GM21526 (cell line): ENCODE measurements at regions not wholly inside any gene's neighbourhood (a gene's known extent, or its start where the extent isn't known, plus 50 kb on each side); places are given as distances from the start of the nearest gene placed in this dataset.
A peak's percentile ranks its signal among the peaks of the same experiment; 100 is the strongest.
"Not testable (repeated sequence)": the region's sequence is repeated elsewhere in the genome, so short reads cannot be mapped to it uniquely, and the experiment has no call there.

Experiments used
- ATAC-seq: cut with Tn5 transposase; IDR thresholded peaks from one replicate; pipeline ENCODE4 v1.9.1; 2021; ENCODE audit warnings: moderate library complexity; ENCODE audit not compliant: unreplicated experiment, low FRiP score

DNA sequence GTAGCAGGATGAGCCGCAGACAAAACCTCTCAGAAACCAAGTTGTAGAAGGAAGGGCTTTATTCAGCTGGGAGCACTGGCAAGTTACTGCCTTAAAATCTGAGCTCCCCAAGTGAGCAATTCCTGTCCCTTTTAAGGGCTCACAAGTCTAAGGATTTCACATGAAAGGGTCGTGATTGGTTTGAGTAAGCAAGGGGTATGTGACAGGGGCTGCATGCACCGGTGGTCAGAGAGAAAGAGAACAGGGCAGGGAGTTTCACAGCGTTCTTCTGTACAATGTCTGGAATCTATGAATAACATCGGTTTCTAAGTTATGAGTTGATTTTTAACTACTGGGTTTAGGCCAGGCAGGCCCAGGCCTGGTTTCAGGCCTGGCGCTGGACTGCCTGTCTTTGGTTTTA is 660.3 kb upstream of the ATXN7L3B start:
- not testable (repeated sequence) for ATAC-seq

DNA sequence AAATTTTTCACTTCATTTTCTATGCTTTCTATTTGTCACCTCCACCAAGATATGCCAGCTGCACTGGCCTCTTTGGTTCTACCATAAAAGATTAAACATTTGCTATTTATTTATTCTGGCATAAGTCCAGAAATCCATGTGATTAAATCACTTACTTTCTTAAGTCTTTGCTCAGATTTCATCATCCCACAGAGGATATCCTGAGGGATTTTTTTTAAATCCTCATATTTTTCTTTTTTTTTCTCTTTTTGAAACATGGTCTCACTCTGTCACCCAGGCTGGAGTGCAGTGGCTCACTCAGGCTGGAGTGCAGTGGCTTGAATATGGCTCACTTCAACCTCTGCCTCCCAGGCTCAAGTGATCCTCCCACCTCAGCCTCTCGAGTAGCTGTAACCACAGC is 645.4 kb upstream of the ATXN7L3B start:
- ATAC-seq = no peak

DNA sequence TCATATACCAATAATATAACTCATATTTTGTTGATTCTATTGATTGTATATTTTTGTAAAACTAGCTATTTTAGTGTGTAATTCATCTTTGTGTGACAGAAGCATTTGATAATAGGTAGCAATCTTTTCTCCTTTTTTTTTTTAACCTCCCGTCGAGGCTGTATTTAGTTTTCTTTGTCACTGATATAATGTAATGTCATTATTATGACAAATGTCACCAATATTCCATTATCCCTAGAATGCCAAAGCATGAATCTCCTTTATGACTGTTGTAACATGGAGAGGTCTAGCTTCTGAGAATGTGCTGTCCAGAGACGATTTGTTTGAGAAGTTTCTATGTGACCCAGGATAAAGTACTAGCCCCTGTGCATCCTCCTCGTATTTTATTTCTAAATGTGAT is 639.0 kb upstream of the ATXN7L3B start:
- no peak for ATAC-seq

DNA sequence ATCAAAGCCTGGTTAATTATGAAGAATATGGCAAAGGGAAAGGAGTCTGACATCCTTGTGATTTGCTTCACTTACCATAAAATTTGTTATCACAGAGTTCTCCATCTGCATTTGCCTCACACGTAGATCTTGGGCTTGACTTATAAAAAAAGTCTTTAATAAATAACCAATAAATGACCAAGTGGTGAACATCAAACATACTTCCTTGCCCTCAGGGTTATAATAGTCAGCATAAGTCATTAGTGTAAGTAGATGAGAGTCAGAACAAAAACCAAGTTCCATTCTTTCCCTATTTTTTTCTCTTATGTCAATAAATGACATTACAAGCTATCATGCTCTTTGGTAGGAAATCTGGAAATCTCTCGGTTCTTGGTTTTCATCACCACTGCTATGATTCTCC is 635.4 kb upstream of the ATXN7L3B start:
- ATAC-seq = no peak

DNA sequence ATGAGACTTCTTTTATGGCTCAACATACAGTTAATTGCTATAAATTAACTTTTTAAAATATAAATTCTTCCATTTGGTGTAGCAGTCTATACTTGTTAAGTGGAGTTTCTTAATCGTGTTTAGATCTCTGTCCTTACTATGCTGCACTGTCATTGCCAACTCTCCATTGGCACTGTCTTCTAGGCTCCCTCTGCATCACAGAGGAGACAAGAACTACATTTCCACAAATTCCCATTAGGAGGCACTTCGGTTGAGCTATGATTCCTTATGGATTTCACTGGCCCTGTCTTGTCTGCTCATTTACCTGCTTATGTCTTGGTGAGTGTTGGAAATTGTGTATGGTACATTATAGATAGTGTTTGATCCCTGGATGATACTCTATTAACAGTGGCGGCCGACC is 630.9 kb upstream of the ATXN7L3B start:
- no peak for ATAC-seq

DNA sequence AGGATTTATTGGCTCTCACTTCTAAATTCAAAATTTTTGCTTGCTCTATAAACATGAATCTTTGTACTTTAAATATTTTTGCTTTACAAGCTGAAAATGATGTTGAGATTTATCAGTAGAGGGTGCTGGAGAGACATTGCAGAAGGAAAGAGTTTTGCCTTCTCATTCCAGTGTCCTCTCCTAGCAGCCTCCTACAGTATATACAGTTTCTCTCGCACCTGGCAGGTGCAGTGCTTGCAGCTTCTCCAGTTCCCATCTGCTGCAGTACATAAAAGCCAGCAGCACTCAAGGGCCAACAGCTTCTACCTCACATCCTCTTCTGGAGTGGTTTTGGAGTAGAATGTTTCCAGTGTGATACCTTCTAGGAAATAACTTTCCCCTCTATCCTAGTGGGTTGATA is 601.8 kb upstream of the ATXN7L3B start:
- no peak for ATAC-seq

DNA sequence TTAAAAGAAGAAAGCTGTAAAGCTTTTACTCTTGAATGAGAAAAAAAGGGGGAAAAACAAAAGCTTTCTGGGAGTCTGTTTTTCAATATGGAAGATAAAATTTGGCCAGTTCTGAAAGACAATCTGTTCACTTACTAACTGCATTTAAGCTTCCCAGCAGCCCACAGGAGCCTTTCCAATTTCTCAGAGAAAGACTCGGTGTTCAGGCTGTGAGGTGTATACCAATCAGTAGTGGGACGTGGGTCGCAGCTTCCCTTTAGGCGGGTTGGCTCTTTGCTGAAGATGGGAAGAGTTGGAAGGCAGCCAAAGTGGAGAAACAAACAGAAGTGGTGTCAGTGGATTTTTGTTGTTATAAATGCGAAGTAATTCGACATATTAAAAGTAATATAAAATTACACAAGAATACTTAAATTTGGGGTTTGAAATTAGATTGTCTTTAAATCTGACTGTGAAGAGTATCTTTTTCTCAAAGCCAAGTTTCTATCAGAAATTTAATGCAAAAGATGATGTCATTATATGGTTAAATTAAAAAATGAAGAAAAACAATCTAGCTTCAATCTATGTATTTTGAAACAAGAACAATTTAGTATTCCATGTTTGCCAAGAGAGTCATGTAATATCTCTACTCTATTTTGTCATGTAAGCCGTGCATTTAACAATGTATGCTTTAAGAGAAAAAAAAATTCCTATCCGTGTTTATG is 590.2 kb upstream of the ATXN7L3B start:
- ATAC-seq = no peak

DNA sequence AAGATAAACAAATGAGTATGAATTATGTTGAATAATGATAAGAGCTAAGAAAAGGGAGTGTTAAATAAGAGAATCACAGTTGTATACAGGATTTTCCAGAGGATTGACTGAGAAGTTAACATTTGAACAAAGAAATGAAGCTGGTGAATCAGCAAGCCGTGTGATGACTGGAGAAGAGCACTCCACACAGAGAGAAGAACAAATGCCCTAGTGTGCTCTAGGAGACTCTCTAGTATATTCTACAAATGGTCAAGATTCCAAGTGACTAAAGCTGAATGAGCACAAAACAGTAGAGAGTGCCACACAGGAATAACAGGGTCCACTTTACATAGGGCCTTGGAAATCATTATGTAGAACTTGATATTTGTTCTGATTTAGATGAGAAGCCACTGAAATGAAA is 587.1 kb upstream of the ATXN7L3B start:
- no peak for ATAC-seq

DNA sequence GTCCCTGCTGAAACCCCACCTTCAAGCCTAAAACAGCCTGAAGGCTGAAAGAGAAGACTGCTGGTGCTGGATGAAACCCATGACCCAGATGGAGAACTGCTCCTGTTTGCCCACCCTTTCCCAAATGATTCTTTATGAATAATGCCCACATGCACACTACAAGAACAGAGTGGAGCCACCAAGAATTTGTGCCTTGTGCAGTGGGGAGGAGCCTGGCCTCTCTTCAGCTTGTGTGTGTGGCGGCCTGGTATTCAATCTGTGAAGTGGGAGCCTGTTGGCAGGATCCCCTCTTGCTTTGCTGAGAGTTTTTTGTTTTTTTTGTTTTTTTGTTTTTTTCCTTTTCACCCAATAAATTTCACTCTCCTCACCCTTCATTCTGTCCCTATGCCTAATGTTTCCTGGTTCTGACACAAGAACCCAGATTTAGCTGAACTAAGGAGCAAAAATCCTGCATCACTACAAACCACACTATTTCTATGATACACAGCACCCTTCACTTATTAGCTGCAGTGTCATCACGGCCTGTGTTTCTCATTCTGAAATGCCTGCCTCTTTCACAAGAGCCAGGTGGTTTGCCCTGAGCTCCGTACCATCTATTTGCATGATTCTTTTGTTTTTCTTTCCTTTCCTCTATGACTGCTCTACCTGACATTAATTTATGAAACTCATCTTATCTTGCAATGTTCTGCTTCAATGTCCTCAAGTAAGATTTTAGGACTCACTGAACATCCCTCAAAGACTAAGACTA is 585.5 kb upstream of the ATXN7L3B start:
- no peak for ATAC-seq

DNA sequence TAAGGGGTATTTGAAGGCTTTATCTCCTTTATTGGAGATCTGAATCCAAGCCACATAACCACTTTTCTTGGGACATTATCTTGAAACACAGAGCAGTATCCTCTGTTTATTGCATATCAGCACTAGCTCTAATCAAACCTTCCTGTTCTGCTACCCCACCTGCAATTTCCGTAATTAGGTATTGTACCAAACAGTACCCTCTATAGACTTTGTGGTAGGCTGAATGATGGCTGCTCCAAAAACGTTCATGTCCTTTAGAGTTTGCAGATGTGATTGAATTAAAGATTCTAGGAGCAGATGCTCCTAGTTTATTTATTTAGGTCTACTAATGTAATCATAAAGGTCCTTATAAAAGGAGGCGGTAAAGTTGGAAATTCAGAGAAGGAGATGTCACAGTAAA is 573.0 kb upstream of the ATXN7L3B start:
- no peak for ATAC-seq

DNA sequence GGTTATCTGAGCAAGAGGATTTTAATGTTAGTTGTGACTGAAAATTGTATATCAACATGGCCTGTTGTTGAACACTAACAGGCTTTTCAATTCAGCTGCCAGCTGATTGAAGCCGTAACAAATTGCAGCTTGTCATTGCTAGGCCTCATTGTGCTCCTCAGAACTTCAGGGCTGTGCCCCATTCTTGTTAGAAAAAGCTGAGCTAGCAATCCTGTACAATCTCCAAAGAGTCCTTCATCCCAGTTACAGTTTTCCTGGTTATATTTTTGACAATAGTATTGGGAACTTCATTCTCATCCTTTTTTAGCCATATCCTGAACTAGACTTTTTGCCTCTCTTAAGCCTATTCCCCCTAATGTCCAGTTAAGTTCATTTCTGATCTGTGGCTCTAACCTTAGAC is 564.1 kb upstream of the ATXN7L3B start:
- no peak for ATAC-seq

DNA sequence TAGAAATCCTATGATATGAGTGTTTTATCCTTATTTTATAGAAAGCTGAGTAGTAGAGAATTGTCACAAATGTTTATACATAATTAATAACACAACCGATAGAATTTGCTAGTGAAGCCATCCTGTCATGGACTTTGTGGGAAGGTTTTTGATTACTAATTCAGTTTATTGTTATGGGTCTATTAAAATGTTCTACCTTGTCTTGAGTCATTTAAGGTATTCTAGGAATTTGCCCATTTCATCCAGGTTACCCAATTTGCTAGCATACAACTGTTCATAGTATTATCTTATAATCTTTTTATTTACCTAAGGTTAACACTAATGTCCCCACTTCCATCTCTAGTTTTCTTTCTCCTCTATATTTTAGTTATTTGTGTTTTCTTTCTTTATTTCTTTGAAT is 553.1 kb upstream of the ATXN7L3B start:
- no peak for ATAC-seq

DNA sequence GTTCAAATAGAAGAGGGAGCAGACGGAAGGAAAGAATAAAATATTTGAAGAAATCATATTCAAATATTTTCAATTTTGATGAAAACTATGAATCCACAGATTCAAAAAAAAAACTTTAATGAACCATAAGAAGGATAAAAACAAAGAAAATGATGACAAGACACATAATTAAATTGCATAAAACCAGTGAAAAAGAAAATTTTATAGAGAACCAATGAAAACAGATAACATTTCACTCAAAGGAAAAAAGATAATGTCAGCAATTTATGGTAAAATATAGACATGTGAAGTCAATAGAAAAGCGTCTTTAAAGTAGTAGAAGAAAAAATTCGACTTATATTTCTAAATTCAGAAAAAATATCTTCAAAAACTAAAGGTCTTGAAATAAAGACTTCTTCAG is 546.5 kb upstream of the ATXN7L3B start:
- ATAC-seq = no peak

DNA sequence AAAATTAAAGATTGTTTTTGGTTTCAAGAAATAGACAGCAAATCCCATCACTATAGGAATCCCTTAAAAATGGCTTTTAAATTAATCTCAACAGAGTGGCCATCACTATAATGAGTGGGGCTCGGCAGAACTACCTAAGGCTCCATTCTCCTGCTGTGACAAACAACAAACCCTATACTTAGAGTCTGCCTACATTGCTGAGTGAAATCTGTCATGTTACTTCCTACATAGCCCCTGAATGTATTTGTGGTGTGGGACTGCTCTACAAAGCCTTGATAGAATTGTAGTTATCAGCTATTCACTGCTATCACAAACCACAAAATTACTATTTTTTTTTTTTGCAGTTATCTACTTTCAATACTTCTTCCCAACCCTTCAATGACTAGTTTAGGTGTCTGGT is 538.7 kb upstream of the ATXN7L3B start:
- no peak for ATAC-seq

DNA sequence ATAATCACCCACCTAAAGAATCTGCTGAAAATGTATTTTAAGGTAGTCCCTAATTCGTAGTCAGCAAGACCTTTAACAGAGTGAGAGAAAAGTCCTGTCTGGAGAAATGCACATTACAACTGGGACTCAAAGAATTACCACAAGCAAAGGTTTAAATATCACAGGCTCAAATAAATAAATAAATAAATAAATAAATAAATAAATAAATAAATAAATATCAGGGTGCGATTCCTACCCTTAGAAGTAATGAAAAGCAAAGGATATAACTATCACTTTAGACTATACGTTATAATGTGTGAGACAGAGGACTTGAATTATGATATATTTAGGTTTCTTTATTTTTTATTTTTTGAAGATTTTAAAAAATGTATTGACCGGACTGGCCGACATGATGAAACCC is 522.5 kb upstream of the ATXN7L3B start:
- no peak for ATAC-seq

DNA sequence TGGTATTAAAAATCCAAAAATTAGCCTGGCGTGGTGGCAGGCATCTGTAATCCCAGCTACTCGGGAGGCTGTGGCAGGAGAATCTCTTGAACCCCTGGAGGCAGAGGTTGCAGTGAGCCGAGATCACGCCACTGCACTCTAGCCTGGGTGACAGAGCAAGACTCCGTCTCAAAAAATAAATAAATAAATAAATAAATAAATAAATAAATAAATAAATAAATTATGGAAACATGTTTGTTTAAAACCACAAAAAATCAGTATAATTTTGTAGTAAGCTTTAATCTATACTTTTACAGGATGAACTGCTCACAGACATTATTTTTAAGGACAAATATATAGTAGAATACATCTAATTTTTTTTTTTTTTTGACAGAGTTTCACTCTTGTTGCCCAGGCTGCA is 521.3 kb upstream of the ATXN7L3B start:
- not testable (repeated sequence) for ATAC-seq

DNA sequence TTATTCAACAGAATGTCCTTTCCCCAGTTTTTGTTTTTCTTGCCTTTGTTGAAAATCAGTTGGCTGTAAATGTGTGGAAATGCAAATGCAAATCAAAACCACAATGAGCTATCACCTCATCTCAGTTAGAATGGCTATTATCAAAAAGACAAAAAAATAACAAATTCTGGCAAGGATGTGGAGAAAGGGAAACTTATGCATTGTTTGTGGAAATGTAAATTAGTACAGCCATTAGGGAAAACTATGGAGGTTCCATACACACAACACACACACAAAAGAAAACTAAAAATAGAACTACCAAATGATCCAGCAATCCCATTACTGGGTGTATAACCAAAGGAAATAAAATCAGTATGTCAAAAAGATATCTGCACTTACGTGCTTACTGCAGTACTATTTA is 518.8 kb upstream of the ATXN7L3B start:
- no peak for ATAC-seq

DNA sequence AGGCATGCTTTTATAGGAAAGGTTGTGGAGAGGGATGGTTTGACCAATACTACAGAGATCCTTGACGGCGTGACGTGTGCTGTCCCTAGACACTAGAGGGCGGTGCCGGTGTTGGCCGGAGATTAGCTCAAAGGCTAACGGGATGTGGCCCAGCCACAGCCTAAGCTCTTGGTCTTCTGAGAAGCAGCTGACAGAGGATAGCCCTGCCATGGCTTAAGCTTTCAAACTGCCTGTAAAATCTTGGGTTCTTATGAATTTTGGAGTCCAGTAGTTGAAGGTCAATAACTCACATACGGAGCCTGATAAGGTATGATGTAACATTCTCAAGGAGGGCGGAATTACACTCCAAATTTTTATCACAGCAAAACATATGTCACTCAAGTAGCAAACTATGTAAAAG is 515.7 kb upstream of the ATXN7L3B start:
- ATAC-seq = peak; percentile 100

DNA sequence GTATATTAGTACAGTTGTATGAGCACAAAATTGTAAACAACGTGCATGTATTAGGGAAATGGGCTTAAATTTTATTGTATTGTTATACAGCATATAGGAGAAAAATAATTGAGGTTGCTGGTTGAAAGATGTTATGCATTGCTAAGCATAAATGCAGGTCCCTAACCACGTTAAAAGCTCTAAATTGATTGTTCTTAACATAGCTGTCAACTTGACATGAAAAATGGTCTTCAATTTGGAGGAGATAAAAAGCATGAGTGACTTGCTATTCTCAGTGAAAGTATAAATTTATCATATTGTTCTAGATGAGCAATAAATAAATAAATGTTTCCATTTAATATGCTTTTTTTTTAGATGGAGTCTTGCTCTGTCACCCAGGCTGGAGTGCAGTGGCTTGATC is 506.6 kb upstream of the ATXN7L3B start:
- ATAC-seq = no peak

DNA sequence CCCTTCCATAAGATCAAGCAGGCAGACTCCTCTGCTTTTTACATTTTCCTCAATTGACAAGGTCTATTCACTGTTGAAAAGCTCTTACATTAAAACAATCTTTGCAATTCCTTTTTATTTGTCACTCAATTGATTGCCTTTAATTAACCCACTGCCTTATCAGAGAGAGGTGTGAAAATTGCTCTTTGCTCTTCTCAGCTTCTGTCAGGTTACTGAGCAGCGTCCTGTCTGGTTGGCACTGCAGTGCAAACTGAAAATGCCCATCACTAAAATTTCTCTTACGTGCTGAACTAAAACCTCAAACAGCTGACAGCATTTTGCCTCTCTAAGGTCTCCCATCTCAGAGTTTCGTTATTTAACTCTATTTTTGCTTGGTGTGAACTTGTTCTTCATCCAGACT is 504.1 kb upstream of the ATXN7L3B start:
- no peak for ATAC-seq

DNA sequence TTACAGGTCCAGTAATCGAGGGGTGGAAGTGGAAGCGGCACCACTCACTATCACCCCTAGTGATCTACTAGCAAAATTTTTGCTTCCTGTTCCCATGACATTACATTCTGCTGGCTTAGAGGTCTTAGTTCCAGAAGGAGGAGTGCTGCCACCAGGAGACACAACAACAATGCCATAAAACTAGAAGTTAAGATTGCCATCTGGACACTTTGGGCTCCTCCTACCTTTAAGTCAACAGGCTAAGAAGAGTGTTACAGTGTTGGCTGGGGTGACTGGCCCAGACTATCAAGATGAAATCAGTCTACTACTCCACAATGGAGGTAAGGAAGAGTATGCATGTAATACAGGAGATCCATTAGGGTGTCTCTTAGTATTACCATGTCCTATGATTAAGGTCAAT is 498.5 kb upstream of the ATXN7L3B start:
- not testable (repeated sequence) for ATAC-seq

DNA sequence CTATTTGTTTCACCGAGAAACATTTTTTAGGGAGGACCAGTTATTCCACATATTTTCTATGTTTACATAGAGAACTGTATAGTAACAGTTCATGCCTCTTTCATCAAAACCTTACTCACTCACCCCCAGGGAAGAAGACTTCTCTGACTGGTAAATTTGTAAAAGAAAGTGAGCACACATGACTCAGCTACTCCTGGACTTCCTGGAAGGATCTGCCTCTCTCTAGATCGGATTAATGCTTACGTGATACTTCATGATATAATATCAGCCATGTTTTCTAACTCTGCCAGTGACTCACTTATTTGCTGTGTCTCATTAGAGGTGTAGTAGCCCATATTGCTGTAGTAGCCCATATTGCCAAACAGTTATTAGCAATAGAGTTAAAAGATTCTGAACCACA is 494.3 kb upstream of the ATXN7L3B start:
- ATAC-seq = no peak
